Hepatocyte (in vitro differentiated cells): ENCODE measurements at regions not wholly inside any gene's neighbourhood (a gene's known extent, or its start where the extent isn't known, plus 50 kb on each side); places are given as distances from the start of the nearest gene placed in this dataset.

Experiments
- DNase-seq: peaks from one replicate; pipeline ENCODE4 v3.0.0-alpha.2; 2016; ENCODE audit warnings: low spot score
- H2AFZ ChIP-seq: fragments of 200-600 bp; sonication (generic); 2 replicates; pipeline ENCODE4 v1.6.0; 2016; ENCODE audit warnings: antibody characterized with exemption, mild to moderate bottlenecking
- H3K27ac ChIP-seq: fragments of 200-600 bp; sonication (generic); 2 replicates; pipeline ENCODE4 v1.5.1; 2016; ENCODE audit warnings: mild to moderate bottlenecking
- H3K27me3 ChIP-seq: fragments of 200-600 bp; sonication (generic); 2 replicates; pipeline ENCODE4 v1.6.1; 2016
- H3K36me3 ChIP-seq: fragments of 200-600 bp; sonication (generic); replicated peaks from 2 replicates; pipeline ENCODE4 v1.5.1; 2016; ENCODE audit warnings: low read depth; ENCODE audit not compliant: insufficient read depth
- H3K4me1 ChIP-seq: fragments of 200-600 bp; sonication (generic); 2 replicates; pipeline ENCODE4 v1.5.1; 2016; ENCODE audit warnings: mild to moderate bottlenecking, moderate library complexity; ENCODE audit not compliant: insufficient read depth
- H3K4me2 ChIP-seq: fragments of 200-600 bp; sonication (generic); 2 replicates; pipeline ENCODE4 v1.6.0; 2016
- H3K4me3 ChIP-seq: fragments of 200-600 bp; sonication (generic); 2 replicates; pipeline ENCODE4 v1.5.1; 2016; ENCODE audit warnings: mild to moderate bottlenecking
- H3K79me2 ChIP-seq: fragments of 200-600 bp; sonication (generic); 2 replicates; pipeline ENCODE4 v1.6.0; 2017; ENCODE audit warnings: mild to moderate bottlenecking
- H3K9me2 ChIP-seq: fragments of 200-600 bp; sonication (generic); replicated peaks from 2 replicates; pipeline ENCODE4 v1.6.0; 2017; ENCODE audit warnings: mild to moderate bottlenecking; ENCODE audit not compliant: insufficient read depth
- H3K9me3 ChIP-seq: fragments of 200-600 bp; sonication (generic); 2 replicates; pipeline ENCODE4 v1.5.1; 2016; ENCODE audit warnings: low read depth, mild to moderate bottlenecking
- H4K20me1 ChIP-seq: fragments of 200-600 bp; sonication (generic); 2 replicates; pipeline ENCODE4 v1.6.0; 2016; ENCODE audit warnings: mild to moderate bottlenecking; ENCODE audit not compliant: insufficient read depth, poor library complexity, severe bottlenecking
- CTCF ChIP-seq: fragments of 200-600 bp; sonication (generic); IDR thresholded peaks from 2 replicates; pipeline ENCODE4 v1.5.1; 2016; ENCODE audit warnings: antibody characterized with exemption, mild to moderate bottlenecking; ENCODE audit not compliant: poor library complexity
- EZH2 ChIP-seq: fragments of 200-600 bp; sonication (generic); IDR thresholded peaks from 2 replicates; pipeline ENCODE4 v1.6.1; 2016; ENCODE audit warnings: antibody characterized with exemption, mild to moderate bottlenecking, borderline replicate concordance
- EZH2phosphoT487 ChIP-seq: fragments of 200-600 bp; sonication (generic); IDR thresholded peaks from one replicate; pipeline ENCODE4 v1.6.1; 2018; ENCODE audit warnings: antibody characterized with exemption, mild to moderate bottlenecking, low read depth, moderate library complexity; ENCODE audit not compliant: unreplicated experiment, severe bottlenecking
- WGBS: methylation state at CpG from one replicate; pipeline ENCODE4 v1.1.6; 2016; ENCODE audit warnings: low lambda C conversion rate; ENCODE audit errors: missing lambda C conversion rate; 5-methylcytosine and 5-hydroxymethylcytosine counted together

- Histone ChIP-seq H3K4me3 (no peak overlapping the region), H3K4me2 (no peak overlapping the region), H3K9me2 (no peaks in the 10 kb centered on the region), H4K20me1 (no peaks in the 10 kb centered on the region), H3K79me2 (no peaks in the 10 kb centered on the region), H3K27me3 (no peaks in the 10 kb centered on the region), H3K4me1 (peaks cover 11% of the 10 kb centered on the region), H3K36me3 (no peaks in the 10 kb centered on the region), H3K27ac (no peak overlapping the region), H3K9me3 (no peaks in the 10 kb centered on the region), H2AFZ (no peak overlapping the region)
- WGBS, result 27% methylated on average over 2 of the region's 2 CpGs
- DNase-seq, result no peak
- TF ChIP-seq CTCF (no peak), EZH2 (no peak), EZH2phosphoT487 (no peak)
Observed at GRCh38 chr13:22012686-22013085, 341.8 kb downstream of the FGF9 start.

GRCh38 chr13:22014469-22014868, 343.6 kb downstream of the FGF9 start:
- Histone ChIP-seq H3K4me1 (peaks cover 11% of the 10 kb centered on the region), H3K4me2 (no peak overlapping the region), H3K9me3 (no peaks in the 10 kb centered on the region), H3K27me3 (no peaks in the 10 kb centered on the region), H3K36me3 (no peaks in the 10 kb centered on the region), H3K9me2 (no peaks in the 10 kb centered on the region), H3K4me3 (no peak overlapping the region), H3K27ac (no peak overlapping the region), H2AFZ (no peak overlapping the region), H3K79me2 (no peaks in the 10 kb centered on the region), H4K20me1 (no peaks in the 10 kb centered on the region)
- peak; percentile 31 for DNase-seq
- 37% methylated on average over 6 of the region's 6 CpGs for WGBS
- TF ChIP-seq EZH2 (no peak), EZH2phosphoT487 (no peak), CTCF (no peak)

- WGBS, result 71% methylated on average over 3 of the region's 3 CpGs
- Histone ChIP-seq H3K4me1 (peaks cover 10% of the 10 kb centered on the region), H3K36me3 (no peaks in the 10 kb centered on the region), H3K4me2 (no peak overlapping the region), H3K4me3 (no peak overlapping the region), H4K20me1 (no peaks in the 10 kb centered on the region), H3K27ac (no peak overlapping the region), H2AFZ (no peak overlapping the region), H3K27me3 (no peaks in the 10 kb centered on the region), H3K9me2 (no peaks in the 10 kb centered on the region), H3K9me3 (no peaks in the 10 kb centered on the region), H3K79me2 (no peaks in the 10 kb centered on the region)
- TF ChIP-seq EZH2 (no peak), EZH2phosphoT487 (no peak), CTCF (no peak)
- DNase-seq, result no peak
Observed at GRCh38 chr13:22017226-22017625, 346.4 kb downstream of the FGF9 start.
